Vagina (tissue), 2 donors: ENCODE measurements at regions not wholly inside any gene's neighbourhood (a gene's known extent, or its start where the extent isn't known, plus 50 kb on each side); places are given as distances from the start of the nearest gene placed in this dataset.

ENCODE experiments used
- POLR2A ChIP-seq, 2 donors: fragments of 450-650 bp; IDR thresholded peaks; one replicate each; pipeline ENCODE4 v1.6.1; 2017; ENCODE audit warnings: antibody characterized with exemption in 2 of 2, mild to moderate bottlenecking in 2 of 2, moderate library complexity in 2 of 2
- POLR2AphosphoS5 ChIP-seq, 2 donors: sonication (generic); formaldehyde crosslinking; IDR thresholded peaks; one replicate each; pipeline ENCODE4 v1.9.0; 2017; ENCODE audit warnings: antibody characterized with exemption in 2 of 2, mild to moderate bottlenecking in 2 of 2, low read depth in 1 of 2; ENCODE audit not compliant: insufficient read depth in 1 of 2

DNA sequence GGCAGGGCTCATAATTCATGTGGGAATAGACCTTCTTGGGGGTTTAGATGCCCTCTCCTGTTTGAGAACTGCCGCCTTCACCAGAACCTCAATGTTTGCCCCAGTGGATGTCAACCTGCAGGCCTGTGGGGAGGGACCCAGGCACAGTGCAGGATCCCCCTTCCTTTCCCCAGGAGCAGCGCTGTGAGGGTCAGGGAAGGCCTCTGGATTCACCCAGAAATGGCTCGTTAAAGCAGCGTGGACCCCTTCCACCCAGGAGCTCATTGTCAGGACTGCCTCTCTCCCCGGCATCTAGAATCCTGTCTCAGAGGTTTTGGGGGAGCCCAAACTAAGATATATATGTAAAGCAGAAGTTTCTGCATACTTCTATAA is 188.3 kb downstream of the GADD45G start:
- TF ChIP-seq POLR2A (IDR thresholded peaks at IDR 0.05): no peak
- TF ChIP-seq POLR2AphosphoS5 (IDR thresholded peaks at IDR 0.05; ENCODE audit: insufficient read depth in 1 of 2, low read depth in 1 of 2): no peak
